IMR-90 (cell line): ENCODE measurements at regions not wholly inside any gene's neighbourhood (a gene's known extent, or its start where the extent isn't known, plus 50 kb on each side); places are given as distances from the start of the nearest gene placed in this dataset.

Experiments
- ATAC-seq: fragments of 200-7000 bp; cut with Tn5 transposase; 2 replicates; pipeline ENCODE4 v1.9.1; 2020; ENCODE audit warnings: low read depth, mild to moderate bottlenecking, moderate library complexity
- BruUV-seq: library from RNA; stranded (reverse); fragments of 400-500 nt; replicated peaks from 2 replicates; lab custom pipeline; 2021; lab: Mats Ljungman, UMichigan
- CTCF ChIA-PET: fragments of 300-600 bp; formaldehyde crosslinking; extraction: SDS; loops from one replicate; lab custom pipeline; 2021; ENCODE audit warnings: antibody characterized with exemption; lab: Yijun Ruan, JAX
- POLR2A ChIA-PET: fragments of 300-600 bp; sonication (Branson Sonifier 250); formaldehyde crosslinking; loops from one replicate; lab custom pipeline; 2022; ENCODE audit warnings: antibody characterized with exemption; ENCODE audit not compliant: unreplicated experiment; lab: Charles Lee
- DNase-seq: peaks from one replicate; pipeline ENCODE4 v3.0.0; 2013
- H2AFZ ChIP-seq: replicated peaks from 2 replicates; pipeline ENCODE3; 2013; ENCODE audit warnings: low read length, mild to moderate bottlenecking; ENCODE audit not compliant: poor library complexity
- H2AK5ac ChIP-seq: 2 replicates; pipeline ENCODE4 v1.6.1; 2013; ENCODE audit warnings: low read depth, low read length, inconsistent platforms
- H2AK9ac ChIP-seq: replicated peaks from 2 replicates; pipeline ENCODE3; 2013; ENCODE audit warnings: mild to moderate bottlenecking, low read depth, low read length, moderate library complexity; ENCODE audit not compliant: poor library complexity
- H2BK120ac ChIP-seq: 2 replicates; pipeline ENCODE4 v1.6.1; 2013; ENCODE audit warnings: low read depth, low read length, inconsistent platforms
- H2BK15ac ChIP-seq: 3 replicates; pipeline ENCODE4 v1.6.1; 2013; ENCODE audit warnings: low read depth, low read length, inconsistent platforms
- H2BK20ac ChIP-seq: 2 replicates; pipeline ENCODE4 v1.6.1; 2013; ENCODE audit warnings: low read depth, mild to moderate bottlenecking, inconsistent platforms, low read length, moderate library complexity
- H2BK5ac ChIP-seq: 2 replicates; pipeline ENCODE4 v1.6.1; 2013; ENCODE audit warnings: mild to moderate bottlenecking, low read depth, low read length, inconsistent platforms; ENCODE audit not compliant: poor library complexity, severe bottlenecking
- H3K14ac ChIP-seq: replicated peaks from 2 replicates; pipeline ENCODE4 v1.6.1; 2013; ENCODE audit warnings: low read depth, low read length, inconsistent platforms
- H3K18ac ChIP-seq: 2 replicates; pipeline ENCODE4 v1.6.1; 2013; ENCODE audit warnings: low read depth, low read length, control low read depth
- H3K23ac ChIP-seq: 2 replicates; pipeline ENCODE4 v1.6.1; 2013; ENCODE audit warnings: low read depth, low read length, inconsistent platforms
- H3K27ac ChIP-seq: 2 replicates; pipeline ENCODE4 v1.5.1; 2013; ENCODE audit warnings: mild to moderate bottlenecking, control low read depth, low read length; ENCODE audit not compliant: insufficient read depth
- H3K27me3 ChIP-seq: 2 replicates; pipeline ENCODE4 v1.6.1; 2013; ENCODE audit warnings: low read length; ENCODE audit not compliant: control insufficient read depth, insufficient read depth
- H3K36me3 ChIP-seq: 2 replicates; pipeline ENCODE4 v1.6.1; 2013; ENCODE audit warnings: low read length, mixed read lengths; ENCODE audit not compliant: control insufficient read depth, insufficient read depth
- H3K4ac ChIP-seq: 2 replicates; pipeline ENCODE4 v1.6.1; 2013; ENCODE audit warnings: low read depth, low read length, inconsistent platforms
- H3K4me1 ChIP-seq: 2 replicates; pipeline ENCODE4 v1.6.1; 2013; ENCODE audit warnings: low read length, mixed read lengths; ENCODE audit not compliant: control insufficient read depth, insufficient read depth
- H3K4me2 ChIP-seq: 2 replicates; pipeline ENCODE4 v1.6.1; 2013; ENCODE audit warnings: low read depth, mild to moderate bottlenecking, control low read depth, low read length, moderate library complexity
- H3K4me3 ChIP-seq: 2 replicates; pipeline ENCODE4 v1.5.1; 2013; ENCODE audit warnings: low read depth, mild to moderate bottlenecking, control low read depth, low read length, moderate library complexity; ENCODE audit not compliant: insufficient read depth
- H3K56ac ChIP-seq: 2 replicates; pipeline ENCODE4 v1.6.1; 2013; ENCODE audit warnings: low read length, inconsistent platforms; ENCODE audit not compliant: insufficient read depth; ENCODE audit errors: extremely low read depth
- H3K79me1 ChIP-seq, 2 experiments: 2 replicates each; pipeline ENCODE4 v1.6.1; 2013; ENCODE audit warnings: low read length in 2 of 2, inconsistent platforms in 1 of 2, low read depth in 1 of 2
- H3K9ac ChIP-seq: 2 replicates; pipeline ENCODE4 v1.6.1; 2013; ENCODE audit warnings: low read depth, low read length, control low read depth
- H3K9me1 ChIP-seq: 2 replicates; pipeline ENCODE4 v1.6.1; 2013; ENCODE audit warnings: low read length, inconsistent platforms; ENCODE audit not compliant: insufficient read depth
- H3K9me3 ChIP-seq: 2 replicates; pipeline ENCODE4 v1.6.1; 2013; ENCODE audit warnings: low read length; ENCODE audit not compliant: control insufficient read depth, insufficient read depth
- H4K20me1 ChIP-seq: 2 replicates; pipeline ENCODE4 v1.6.1; 2013; ENCODE audit warnings: low read length, inconsistent platforms; ENCODE audit not compliant: insufficient read depth
- H4K5ac ChIP-seq: 2 replicates; pipeline ENCODE4 v1.6.1; 2013; ENCODE audit warnings: mild to moderate bottlenecking, low read depth, low read length, control low read depth
- H4K8ac ChIP-seq, 2 experiments: 2 replicates each; pipeline ENCODE4 v1.6.1; 2013; ENCODE audit warnings: low read depth in 2 of 2, low read length in 2 of 2, control low read depth in 1 of 2, inconsistent platforms in 1 of 2
- H4K91ac ChIP-seq: 2 replicates; pipeline ENCODE4 v1.6.1; 2013; ENCODE audit warnings: low read depth, low read length, inconsistent platforms; ENCODE audit not compliant: insufficient read depth
- BHLHE40 ChIP-seq: fragments of 150-350 bp; IDR thresholded peaks from 2 replicates; pipeline ENCODE4 v1.6.1; 2016; ENCODE audit warnings: mild to moderate bottlenecking, low read depth, low read length
- CHD1 ChIP-seq: IDR thresholded peaks from 2 replicates; pipeline ENCODE4 v1.6.1; 2012; ENCODE audit warnings: low read depth, low read length, improper control_type of control experiment
- FOS ChIP-seq: fragments of 150-350 bp; IDR thresholded peaks from 2 replicates; pipeline ENCODE4 v1.6.1; 2016; ENCODE audit warnings: low read depth, low read length
- MAFK ChIP-seq: IDR thresholded peaks from 2 replicates; pipeline ENCODE4 v1.6.1; 2012; ENCODE audit warnings: low read depth, low read length, improper control_type of control experiment
- MAZ ChIP-seq: IDR thresholded peaks from 2 replicates; pipeline ENCODE4 v1.6.1; 2012; ENCODE audit warnings: low read depth, mild to moderate bottlenecking, low read length, improper control_type of control experiment, moderate library complexity, borderline replicate concordance
- NFE2L2 ChIP-seq: fragments of 150-350 bp; IDR thresholded peaks from 2 replicates; pipeline ENCODE4 v1.6.1; 2016; ENCODE audit warnings: low read depth, mild to moderate bottlenecking, low read length
- POLR2A ChIP-seq: IDR thresholded peaks from 2 replicates; pipeline ENCODE4 v1.6.1; 2012; ENCODE audit warnings: mild to moderate bottlenecking, low read depth, low read length
- RCOR1 ChIP-seq: IDR thresholded peaks from 2 replicates; pipeline ENCODE4 v1.6.1; 2012; ENCODE audit warnings: mild to moderate bottlenecking, low read length, improper control_type of control experiment; ENCODE audit not compliant: insufficient replicate concordance
- RFX5 ChIP-seq: IDR thresholded peaks from 2 replicates; pipeline ENCODE4 v1.8.0; 2012; ENCODE audit warnings: low read depth, mild to moderate bottlenecking, low read length, moderate library complexity
- WGBS, 2 experiments: methylation state at CpG; one replicate each; pipeline versions ENCODE4 v1.1.5 to v1.1.7; 2013; ENCODE audit warnings: missing lambda C conversion rate in 2 of 2; ENCODE audit not compliant: insufficient read length in 1 of 2; ENCODE audit errors: extremely low coverage in 2 of 2; 5-methylcytosine and 5-hydroxymethylcytosine counted together
- dilution Hi-C: fragments of 300-500 bp; cut with HindIII; formaldehyde crosslinking; loops from one replicate; pipeline ENCODE4 v1.14.3; 2018; ENCODE audit warnings: low sequenced_read_pairs; ENCODE audit not compliant: unreplicated experiment
- in situ Hi-C: fragments of 300-500 bp; cut with MboI; formaldehyde crosslinking; loops from 3 replicates; pipeline ENCODE4 v1.14.3; 2019; ENCODE audit warnings: low sequenced_read_pairs, inconsistent platforms, mixed read lengths
- intact Hi-C: fragments of 100-400 bp; cut with micrococcal nuclease; formaldehyde crosslinking; loops from 2 replicates; pipeline ENCODE4 v1.10.0; 2022
- TF ChIP-seq, protein P1 (sequence below): conservative IDR thresholded peaks from 2 replicates; pipeline ENCODE4 v1.5.1; 2012; ENCODE audit warnings: mild to moderate bottlenecking, low read depth, low read length, improper control_type of control experiment
- TF ChIP-seq, protein P2 (sequence below): fragments of 150-350 bp; IDR thresholded peaks from 2 replicates; pipeline ENCODE4 v1.6.1; 2017; ENCODE audit warnings: mild to moderate bottlenecking, antibody characterized with exemption, low read length, low read depth
- TF ChIP-seq, protein P3 (sequence below): fragments of 150-350 bp; IDR thresholded peaks from 2 replicates; pipeline ENCODE4 v1.6.1; 2016; ENCODE audit warnings: low read depth, mild to moderate bottlenecking, low read length, moderate library complexity, borderline replicate concordance

DNA sequence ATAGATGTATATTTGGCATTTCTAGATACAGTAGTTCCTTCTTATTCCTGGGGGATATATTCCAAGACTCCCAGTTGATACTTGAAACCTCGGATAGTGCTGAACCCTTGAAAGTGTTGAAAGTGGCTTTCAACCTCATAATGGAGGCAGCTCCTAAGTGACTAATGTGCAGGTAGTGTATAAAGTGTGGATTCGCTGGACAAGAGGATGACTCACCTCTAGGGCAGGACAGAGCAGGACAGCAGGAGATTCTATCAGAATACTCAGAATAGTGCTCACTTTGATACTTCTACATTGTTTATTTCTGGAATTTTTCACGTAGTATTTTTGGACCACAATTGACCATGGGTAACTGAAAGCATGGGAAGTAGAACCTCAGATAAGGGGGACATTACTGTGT lies 1138.9 kb upstream of the WWC1 start:
- H3K14ac ChIP-seq, result no peak overlapping the region
- no peak overlapping the region for H2BK5ac ChIP-seq
- peaks cover 5% of the 10 kb centered on the region; the same call in 1 of the 2 replicates for H3K9me3 ChIP-seq
- ChIA-PET CTCF (interaction anchor here (0.8 kb wide), 1 partner anchor 15 kb away, joined by 3 read pairs; no protein-coding TSS in a partner anchor), POLR2A (no interaction called here)
- no peak overlapping the region for H3K4me2 ChIP-seq
- H3K4ac ChIP-seq, result no peak overlapping the region
- H2BK120ac ChIP-seq, result no peak overlapping the region
- H2AK9ac ChIP-seq, result no peak overlapping the region
- BruUV-seq, result no TSS peak
- H2BK20ac ChIP-seq, result no peak overlapping the region
- H4K91ac ChIP-seq, result no peak overlapping the region
- no peaks in the 10 kb centered on the region for H3K27me3 ChIP-seq
- no peaks in the 10 kb centered on the region for H3K79me1 ChIP-seq
- H3K36me3 ChIP-seq, result no peaks in the 10 kb centered on the region
- no peak overlapping the region for H2BK15ac ChIP-seq
- H3K18ac ChIP-seq, result no peak overlapping the region
- H3K4me3 ChIP-seq, result no peak overlapping the region
- intact Hi-C loops, result no loop called here
- ATAC-seq, result no peak
- H4K5ac ChIP-seq, result no peak overlapping the region
- dilution Hi-C loops, result no loop called here
- no peak overlapping the region for H2AFZ ChIP-seq
- WGBS, 2 experiments, result no CpG with 5 or more reads among the region's 3 CpGs
- H3K27ac ChIP-seq, result no peak overlapping the region
- H4K8ac ChIP-seq, result no peak overlapping the region
- H4K20me1 ChIP-seq, result no peaks in the 10 kb centered on the region
- DNase-seq, result no peak
- no peaks in the 10 kb centered on the region for H3K9me1 ChIP-seq
- TF ChIP-seq, protein P1, sequence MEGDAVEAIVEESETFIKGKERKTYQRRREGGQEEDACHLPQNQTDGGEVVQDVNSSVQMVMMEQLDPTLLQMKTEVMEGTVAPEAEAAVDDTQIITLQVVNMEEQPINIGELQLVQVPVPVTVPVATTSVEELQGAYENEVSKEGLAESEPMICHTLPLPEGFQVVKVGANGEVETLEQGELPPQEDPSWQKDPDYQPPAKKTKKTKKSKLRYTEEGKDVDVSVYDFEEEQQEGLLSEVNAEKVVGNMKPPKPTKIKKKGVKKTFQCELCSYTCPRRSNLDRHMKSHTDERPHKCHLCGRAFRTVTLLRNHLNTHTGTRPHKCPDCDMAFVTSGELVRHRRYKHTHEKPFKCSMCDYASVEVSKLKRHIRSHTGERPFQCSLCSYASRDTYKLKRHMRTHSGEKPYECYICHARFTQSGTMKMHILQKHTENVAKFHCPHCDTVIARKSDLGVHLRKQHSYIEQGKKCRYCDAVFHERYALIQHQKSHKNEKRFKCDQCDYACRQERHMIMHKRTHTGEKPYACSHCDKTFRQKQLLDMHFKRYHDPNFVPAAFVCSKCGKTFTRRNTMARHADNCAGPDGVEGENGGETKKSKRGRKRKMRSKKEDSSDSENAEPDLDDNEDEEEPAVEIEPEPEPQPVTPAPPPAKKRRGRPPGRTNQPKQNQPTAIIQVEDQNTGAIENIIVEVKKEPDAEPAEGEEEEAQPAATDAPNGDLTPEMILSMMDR, result no peak
- TF ChIP-seq RCOR1 (no peak), NFE2L2 (no peak), FOS (no peak), CHD1 (no peak), POLR2A (no peak), RFX5 (no peak), MAFK (no peak), BHLHE40 (no peak), MAZ (no peak)
- TF ChIP-seq, protein P2, sequence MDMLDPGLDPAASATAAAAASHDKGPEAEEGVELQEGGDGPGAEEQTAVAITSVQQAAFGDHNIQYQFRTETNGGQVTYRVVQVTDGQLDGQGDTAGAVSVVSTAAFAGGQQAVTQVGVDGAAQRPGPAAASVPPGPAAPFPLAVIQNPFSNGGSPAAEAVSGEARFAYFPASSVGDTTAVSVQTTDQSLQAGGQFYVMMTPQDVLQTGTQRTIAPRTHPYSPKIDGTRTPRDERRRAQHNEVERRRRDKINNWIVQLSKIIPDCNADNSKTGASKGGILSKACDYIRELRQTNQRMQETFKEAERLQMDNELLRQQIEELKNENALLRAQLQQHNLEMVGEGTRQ, result no peak
- TF ChIP-seq, protein P3, sequence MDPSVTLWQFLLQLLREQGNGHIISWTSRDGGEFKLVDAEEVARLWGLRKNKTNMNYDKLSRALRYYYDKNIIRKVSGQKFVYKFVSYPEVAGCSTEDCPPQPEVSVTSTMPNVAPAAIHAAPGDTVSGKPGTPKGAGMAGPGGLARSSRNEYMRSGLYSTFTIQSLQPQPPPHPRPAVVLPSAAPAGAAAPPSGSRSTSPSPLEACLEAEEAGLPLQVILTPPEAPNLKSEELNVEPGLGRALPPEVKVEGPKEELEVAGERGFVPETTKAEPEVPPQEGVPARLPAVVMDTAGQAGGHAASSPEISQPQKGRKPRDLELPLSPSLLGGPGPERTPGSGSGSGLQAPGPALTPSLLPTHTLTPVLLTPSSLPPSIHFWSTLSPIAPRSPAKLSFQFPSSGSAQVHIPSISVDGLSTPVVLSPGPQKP, result no peak
- H3K9ac ChIP-seq, result no peak overlapping the region
- H3K23ac ChIP-seq, result no peak overlapping the region
- H2AK5ac ChIP-seq, result no peak overlapping the region
- no peak overlapping the region for H3K56ac ChIP-seq
- H3K4me1 ChIP-seq, result no peaks in the 10 kb centered on the region
- in situ Hi-C loops, result no loop called here
